Activated B cell treated with CpG ODN at 0.5 μM for 24 hours (primary cell): ENCODE measurements at regions not wholly inside any gene's neighbourhood (a gene's known extent, or its start where the extent isn't known, plus 50 kb on each side); places are given as distances from the start of the nearest gene placed in this dataset.

Experiments used
- ATAC-seq: fragments of 200-7000 bp; cut with Tn5 transposase; one replicate; pipeline ENCODE4 v1.10.0; 2021; ENCODE audit warnings: low read depth, mild to moderate bottlenecking, moderate library complexity
- CTCF ChIA-PET: fragments of 350-600 bp; sonication (Branson Sonifier 250); formaldehyde crosslinking; loops from one replicate; lab custom pipeline; 2021; ENCODE audit warnings: antibody characterized with exemption; lab: Charles Lee
- POLR2A ChIA-PET: fragments of 350-600 bp; sonication (Branson Sonifier 250); formaldehyde crosslinking; loops from one replicate; lab custom pipeline; 2021; ENCODE audit warnings: antibody characterized with exemption; lab: Charles Lee
- DNase-seq: peaks from one replicate; pipeline ENCODE4 v3.0.0; 2022
- H3K27ac Mint-ChIP-seq: one replicate; pipeline ENCODE4 v1.8.0; 2020; ENCODE audit warnings: mixed read lengths
- H3K27me3 Mint-ChIP-seq: one replicate; pipeline ENCODE4 v1.8.0; 2021; ENCODE audit warnings: mixed read lengths
- H3K36me3 Mint-ChIP-seq: one replicate; pipeline ENCODE4 v1.8.0; 2021; ENCODE audit warnings: low read depth, mixed read lengths
- H3K4me1 Mint-ChIP-seq: one replicate; pipeline ENCODE4 v1.8.0; 2021; ENCODE audit warnings: mixed read lengths
- H3K4me3 Mint-ChIP-seq: one replicate; pipeline ENCODE4 v1.8.0; 2020; ENCODE audit warnings: mild to moderate bottlenecking, mixed read lengths
- H3K9me3 Mint-ChIP-seq: one replicate; pipeline ENCODE4 v1.8.0; 2020; ENCODE audit warnings: mixed read lengths
- CTCF ChIP-seq: fragments of 200-600 bp; IDR thresholded peaks from one replicate; pipeline ENCODE4 v1.8.0; 2022; ENCODE audit warnings: antibody characterized with exemption, mild to moderate bottlenecking
- intact Hi-C: fragments of 100-400 bp; cut with micrococcal nuclease; formaldehyde crosslinking; loops from one replicate; pipeline ENCODE4 v1.15.1; 2024

- H3K27ac Mint-ChIP-seq: no peak overlapping the region
- CTCF ChIA-PET: interaction anchor here (1.0 kb wide), 1 partner anchor 48 kb away, joined by 3 read pairs; no protein-coding TSS in a partner anchor
- peak overlapping the region; percentile 80 for H3K4me3 Mint-ChIP-seq
- POLR2A ChIA-PET: no interaction called here
- peaks cover 15% of the 10 kb centered on the region for H3K27me3 Mint-ChIP-seq
- H3K9me3 Mint-ChIP-seq: no peaks in the 10 kb centered on the region
- peaks cover 19% of the 10 kb centered on the region for H3K4me1 Mint-ChIP-seq
- no peak for ATAC-seq
- peaks cover 1% of the 10 kb centered on the region for H3K36me3 Mint-ChIP-seq
- no peak for TF ChIP-seq CTCF
- no peak for DNase-seq
- intact Hi-C loops: loop anchor here (5.0 kb wide), 1 partner anchor 41 kb away; no protein-coding TSS in a partner anchor
These were observed 51.8 kb upstream of the H6PD start for GRCh38 chr1:9182784-9183257.

- Mint-ChIP-seq H3K27me3 (peaks cover 15% of the 10 kb centered on the region), H3K9me3 (no peaks in the 10 kb centered on the region), H3K36me3 (peaks cover 1% of the 10 kb centered on the region), H3K4me1 (peaks cover 19% of the 10 kb centered on the region), H3K4me3 (peak overlapping the region; percentile 41), H3K27ac (no peak overlapping the region)
- ChIA-PET CTCF (no interaction called here), POLR2A (no interaction called here)
- DNase-seq: no peak
- TF ChIP-seq CTCF: no peak
- intact Hi-C loops: loop anchor here (5.0 kb wide), 1 partner anchor 41 kb away; no protein-coding TSS in a partner anchor
- ATAC-seq: no peak
These were observed 51.1 kb upstream of the H6PD start for GRCh38 chr1:9183441-9183840.

- ChIA-PET CTCF (no interaction called here), POLR2A (no interaction called here)
- DNase-seq: no peak
- peaks cover 1% of the 10 kb centered on the region for H3K36me3 Mint-ChIP-seq
- H3K27ac Mint-ChIP-seq: no peak overlapping the region
- intact Hi-C loops: loop anchor here (5.0 kb wide), 1 partner anchor 42 kb away; no protein-coding TSS in a partner anchor
- H3K4me1 Mint-ChIP-seq: peaks cover 16% of the 10 kb centered on the region
- TF ChIP-seq CTCF: no peak
- ATAC-seq: no peak
- peaks cover 15% of the 10 kb centered on the region for H3K27me3 Mint-ChIP-seq
- no peaks in the 10 kb centered on the region for H3K9me3 Mint-ChIP-seq
- H3K4me3 Mint-ChIP-seq: no peak overlapping the region
These were observed 50.7 kb upstream of the H6PD start for GRCh38 chr1:9183898-9184297.

- Mint-ChIP-seq H3K4me1 (peaks cover 11% of the 10 kb centered on the region), H3K9me3 (no peaks in the 10 kb centered on the region), H3K27ac (no peak overlapping the region), H3K4me3 (peak overlapping the region; percentile 28), H3K36me3 (peaks cover 1% of the 10 kb centered on the region), H3K27me3 (peaks cover 16% of the 10 kb centered on the region)
- POLR2A ChIA-PET: no interaction called here
- DNase-seq: no peak
- no peak for TF ChIP-seq CTCF
- CTCF ChIA-PET: no interaction called here
- intact Hi-C loops: loop anchor here (5.0 kb wide), 1 partner anchor 42 kb away; no protein-coding TSS in a partner anchor
- ATAC-seq: no peak
These were observed 49.8 kb upstream of the H6PD start for GRCh38 chr1:9184749-9185148.
